Lower leg skin (tissue), 3 donors: ENCODE measurements at regions not wholly inside any gene's neighbourhood (a gene's known extent, or its start where the extent isn't known, plus 50 kb on each side); places are given as distances from the start of the nearest gene placed in this dataset.

Experiments used
- CTCF ChIP-seq, 3 donors: fragments of 450-650 bp; IDR thresholded peaks; one replicate each; pipeline ENCODE4 v1.5.1; 2016; ENCODE audit warnings: antibody characterized with exemption in 3 of 3, mild to moderate bottlenecking in 3 of 3, moderate library complexity in 2 of 3
- POLR2A ChIP-seq, 2 donors: fragments of 450-650 bp; IDR thresholded peaks; one replicate each; pipeline ENCODE4 v1.6.1; 2016 to 2017; ENCODE audit warnings: antibody characterized with exemption in 2 of 2, mild to moderate bottlenecking in 1 of 2, moderate library complexity in 1 of 2

GRCh38 chr2:156670104-156670503, 233.9 kb downstream of the GPD2 start:
- TF ChIP-seq CTCF (IDR thresholded peaks at IDR 0.05) (no peak), POLR2A (IDR thresholded peaks at IDR 0.05) (no peak)
